Smooth muscle cell (in vitro differentiated cells): ENCODE measurements at regions not wholly inside any gene's neighbourhood (a gene's known extent, or its start where the extent isn't known, plus 50 kb on each side); places are given as distances from the start of the nearest gene placed in this dataset.

Source experiments
- DNase-seq: peaks from one replicate; lab custom pipeline; 2025; ENCODE audit not compliant: unreplicated experiment; lab: John Stamatoyannopoulos, UW
- H2AFZ ChIP-seq: fragments of 200-600 bp; sonication (generic); 2 replicates; pipeline ENCODE4 v1.6.0; 2016; ENCODE audit warnings: antibody characterized with exemption, low read depth, mild to moderate bottlenecking
- H3F3A ChIP-seq: fragments of 200-600 bp; sonication (generic); 2 replicates; pipeline ENCODE4 v1.6.0; 2017; ENCODE audit warnings: antibody characterized with exemption, low read depth
- H3K27ac ChIP-seq: fragments of 200-600 bp; sonication (generic); 2 replicates; pipeline ENCODE4 v1.5.1; 2016; ENCODE audit warnings: low read depth, mild to moderate bottlenecking
- H3K27me3 ChIP-seq: fragments of 200-600 bp; sonication (generic); 2 replicates; pipeline ENCODE4 v1.6.1; 2016; ENCODE audit warnings: low read depth, mild to moderate bottlenecking
- H3K36me3 ChIP-seq: fragments of 200-600 bp; sonication (generic); 2 replicates; pipeline ENCODE4 v1.5.1; 2016; ENCODE audit warnings: low read depth
- H3K4me1 ChIP-seq: fragments of 200-600 bp; sonication (generic); 2 replicates; pipeline ENCODE4 v1.5.1; 2016; ENCODE audit warnings: low read depth
- H3K4me2 ChIP-seq: fragments of 200-600 bp; sonication (generic); 2 replicates; pipeline ENCODE4 v1.6.0; 2016; ENCODE audit warnings: mild to moderate bottlenecking
- H3K4me3 ChIP-seq: fragments of 200-600 bp; sonication (generic); 2 replicates; pipeline ENCODE4 v1.5.1; 2016; ENCODE audit warnings: mild to moderate bottlenecking
- H3K79me2 ChIP-seq: fragments of 200-600 bp; sonication (generic); 2 replicates; pipeline ENCODE4 v1.6.0; 2016; ENCODE audit warnings: low read depth, mild to moderate bottlenecking
- H3K9ac ChIP-seq: fragments of 200-600 bp; sonication (generic); 2 replicates; pipeline ENCODE4 v1.6.0; 2016; ENCODE audit warnings: low read depth
- H3K9me3 ChIP-seq: fragments of 200-600 bp; sonication (generic); replicated peaks from 2 replicates; pipeline ENCODE4 v1.5.1; 2016; ENCODE audit warnings: low read depth
- H4K20me1 ChIP-seq: fragments of 200-600 bp; sonication (generic); 2 replicates; pipeline ENCODE4 v1.6.0; 2016; ENCODE audit warnings: low read depth
- CTCF ChIP-seq: fragments of 200-600 bp; sonication (generic); IDR thresholded peaks from 2 replicates; pipeline ENCODE4 v1.5.1; 2017; ENCODE audit warnings: borderline replicate concordance, mild to moderate bottlenecking, antibody characterized with exemption; ENCODE audit not compliant: insufficient read depth, poor library complexity, severe bottlenecking
- WGBS: methylation state at CpG from one replicate; pipeline ENCODE4 v1.1.7; 2016; ENCODE audit warnings: low lambda C conversion rate; 5-methylcytosine and 5-hydroxymethylcytosine counted together

- no peaks in the 10 kb centered on the region for H3K79me2 ChIP-seq
- no peak overlapping the region for H2AFZ ChIP-seq
- WGBS = 58% methylated on average over 1 of the region's 1 CpG
- no peak overlapping the region for H3K27ac ChIP-seq
- no peaks in the 10 kb centered on the region for H3K36me3 ChIP-seq
- no peak for TF ChIP-seq CTCF
- no peaks in the 10 kb centered on the region for H4K20me1 ChIP-seq
- H3K4me3 ChIP-seq = no peak overlapping the region
- H3K4me1 ChIP-seq = no peaks in the 10 kb centered on the region
- H3K27me3 ChIP-seq = no peaks in the 10 kb centered on the region
- no peak overlapping the region for H3K4me2 ChIP-seq
- H3K9me3 ChIP-seq = no peaks in the 10 kb centered on the region
- no peak for DNase-seq
- no peaks in the 10 kb centered on the region for H3F3A ChIP-seq
- H3K9ac ChIP-seq = no peak overlapping the region
Measured at GRCh38 chr1:108064255-108064654, 99.3 kb upstream of the VAV3 start.

GRCh38 chr1:108063703-108064102 lies 98.7 kb upstream of the VAV3 start:
- H3K9me3 ChIP-seq = no peaks in the 10 kb centered on the region
- TF ChIP-seq CTCF = no peak
- 98% methylated on average over 1 of the region's 1 CpG for WGBS
- no peak overlapping the region for H3K4me2 ChIP-seq
- no peak overlapping the region for H3K4me3 ChIP-seq
- H3K27ac ChIP-seq = no peak overlapping the region
- H3K4me1 ChIP-seq = no peaks in the 10 kb centered on the region
- no peaks in the 10 kb centered on the region for H4K20me1 ChIP-seq
- DNase-seq = no peak
- H3K36me3 ChIP-seq = no peaks in the 10 kb centered on the region
- no peak overlapping the region for H2AFZ ChIP-seq
- H3K9ac ChIP-seq = no peak overlapping the region
- no peaks in the 10 kb centered on the region for H3K27me3 ChIP-seq
- H3F3A ChIP-seq = no peaks in the 10 kb centered on the region
- H3K79me2 ChIP-seq = no peaks in the 10 kb centered on the region

- H3F3A ChIP-seq = no peaks in the 10 kb centered on the region
- H3K27me3 ChIP-seq = no peaks in the 10 kb centered on the region
- H3K36me3 ChIP-seq = no peaks in the 10 kb centered on the region
- no peak for DNase-seq
- H3K4me3 ChIP-seq = no peak overlapping the region
- no peak for TF ChIP-seq CTCF
- no peak overlapping the region for H3K9ac ChIP-seq
- no peak overlapping the region for H3K4me2 ChIP-seq
- no peak overlapping the region for H2AFZ ChIP-seq
- H3K9me3 ChIP-seq = no peaks in the 10 kb centered on the region
- no peaks in the 10 kb centered on the region for H3K79me2 ChIP-seq
- H4K20me1 ChIP-seq = no peaks in the 10 kb centered on the region
- 57% methylated on average over 2 of the region's 2 CpGs for WGBS
- H3K4me1 ChIP-seq = peaks cover 5% of the 10 kb centered on the region
- H3K27ac ChIP-seq = no peak overlapping the region
Measured at GRCh38 chr1:108059945-108060344, 95.0 kb upstream of the VAV3 start.

GRCh38 chr1:108057541-108057940 lies 92.6 kb upstream of the VAV3 start:
- Histone ChIP-seq H3K79me2 (no peaks in the 10 kb centered on the region), H3K36me3 (no peaks in the 10 kb centered on the region), H3K4me1 (peaks cover 5% of the 10 kb centered on the region), H3K4me2 (no peak overlapping the region), H3K4me3 (no peak overlapping the region), H3F3A (peaks cover 5% of the 10 kb centered on the region), H3K9me3 (no peaks in the 10 kb centered on the region), H3K27me3 (no peaks in the 10 kb centered on the region), H3K27ac (no peak overlapping the region), H3K9ac (no peak overlapping the region), H2AFZ (peak overlapping the region; percentile 63), H4K20me1 (no peaks in the 10 kb centered on the region)
- DNase-seq = no peak
- TF ChIP-seq CTCF = no peak
- WGBS = 46% methylated on average over 3 of the region's 3 CpGs
